ENCODE measurements at regions not wholly inside any gene's neighbourhood (a gene's known extent, or its start where the extent isn't known, plus 50 kb on each side); places are given as distances from the start of the nearest gene placed in this dataset.

- Mint-ChIP-seq H3K27me3 (ENCODE audit: low read depth) (no peaks in the 10 kb centered on the region), H3K9me3 (ENCODE audit: insufficient read depth) (no peaks in the 10 kb centered on the region), H3K4me1 (ENCODE audit: low read depth) (no peaks in the 10 kb centered on the region), H3K36me3 (ENCODE audit: low read depth) (no peaks in the 10 kb centered on the region), H3K4me3 (no peak overlapping the region), H3K27ac (no peak overlapping the region)
- ATAC-seq (no peak), DNase-seq (no peak)
- POLR2A ChIA-PET, result no interaction called here
- CTCF ChIA-PET, result no interaction called here
Measured at GRCh38 chr13:59464926-59465325, 698.8 kb downstream of the DIAPH3 start.

- no peak overlapping the region for H3K4me3 Mint-ChIP-seq
- no peaks in the 10 kb centered on the region for H3K36me3 Mint-ChIP-seq (ENCODE audit: low read depth)
Measured at GRCh38 chr13:59468396-59468795, 695.3 kb downstream of the DIAPH3 start.

GRCh38 chr13:59471106-59471505 lies 692.6 kb downstream of the DIAPH3 start:
- DNase-seq (no peak), ATAC-seq (no peak)
- CTCF ChIA-PET, result no interaction called here
- Mint-ChIP-seq H3K4me1 (ENCODE audit: low read depth) (no peaks in the 10 kb centered on the region), H3K4me3 (no peak overlapping the region), H3K27me3 (ENCODE audit: low read depth) (peaks cover 7% of the 10 kb centered on the region), H3K36me3 (ENCODE audit: low read depth) (no peaks in the 10 kb centered on the region), H3K9me3 (ENCODE audit: insufficient read depth) (no peaks in the 10 kb centered on the region), H3K27ac (no peak overlapping the region)
- POLR2A ChIA-PET, result no interaction called here

More at GRCh38 chr13:59468396-59468795, 695.3 kb downstream of the DIAPH3 start:
- H3K27ac Mint-ChIP-seq, result no peak overlapping the region
- H3K9me3 Mint-ChIP-seq (ENCODE audit: insufficient read depth), result no peaks in the 10 kb centered on the region
- H3K27me3 Mint-ChIP-seq (ENCODE audit: low read depth), result peaks cover 7% of the 10 kb centered on the region
- H3K4me1 Mint-ChIP-seq (ENCODE audit: low read depth), result no peaks in the 10 kb centered on the region
- DNase-seq (no peak), ATAC-seq (no peak)
- POLR2A ChIA-PET, result no interaction called here
- CTCF ChIA-PET, result interaction anchor here (0.7 kb wide), 1 partner anchor 9 kb away, joined by 3 read pairs; no protein-coding TSS in a partner anchor

- Mint-ChIP-seq H3K27me3 (ENCODE audit: low read depth) (peaks cover 7% of the 10 kb centered on the region), H3K9me3 (ENCODE audit: insufficient read depth) (no peaks in the 10 kb centered on the region), H3K27ac (no peak overlapping the region), H3K4me3 (no peak overlapping the region), H3K4me1 (ENCODE audit: low read depth) (no peaks in the 10 kb centered on the region), H3K36me3 (ENCODE audit: low read depth) (no peaks in the 10 kb centered on the region)
- POLR2A ChIA-PET, result no interaction called here
- DNase-seq, result no peak
- CTCF ChIA-PET, result no interaction called here
- ATAC-seq, result no peak
Measured at GRCh38 chr13:59472134-59472533, 691.6 kb downstream of the DIAPH3 start.

- Mint-ChIP-seq H3K36me3 (ENCODE audit: low read depth) (no peaks in the 10 kb centered on the region), H3K4me1 (ENCODE audit: low read depth) (no peaks in the 10 kb centered on the region), H3K9me3 (ENCODE audit: insufficient read depth) (no peaks in the 10 kb centered on the region), H3K27ac (no peak overlapping the region), H3K4me3 (no peak overlapping the region), H3K27me3 (ENCODE audit: low read depth) (peaks cover 7% of the 10 kb centered on the region)
- DNase-seq (no peak), ATAC-seq (no peak)
- CTCF ChIA-PET, result no interaction called here
- POLR2A ChIA-PET, result no interaction called here
Measured at GRCh38 chr13:59474696-59475095, 689.0 kb downstream of the DIAPH3 start.

GRCh38 chr13:59475911-59476310 lies 687.8 kb downstream of the DIAPH3 start:
- Mint-ChIP-seq H3K4me3 (no peak overlapping the region), H3K36me3 (ENCODE audit: low read depth) (no peaks in the 10 kb centered on the region), H3K27ac (no peak overlapping the region), H3K27me3 (ENCODE audit: low read depth) (peaks cover 6% of the 10 kb centered on the region), H3K9me3 (ENCODE audit: insufficient read depth) (no peaks in the 10 kb centered on the region), H3K4me1 (ENCODE audit: low read depth) (no peaks in the 10 kb centered on the region)
- ATAC-seq, result no peak
- CTCF ChIA-PET, result no interaction called here
- DNase-seq, result no peak
- POLR2A ChIA-PET, result no interaction called here

GRCh38 chr13:59476366-59476765 lies 687.4 kb downstream of the DIAPH3 start:
- H3K9me3 Mint-ChIP-seq (ENCODE audit: insufficient read depth), result no peaks in the 10 kb centered on the region
- H3K4me3 Mint-ChIP-seq, result no peak overlapping the region
- peaks cover 3% of the 10 kb centered on the region for H3K27me3 Mint-ChIP-seq (ENCODE audit: low read depth)
- no peaks in the 10 kb centered on the region for H3K4me1 Mint-ChIP-seq (ENCODE audit: low read depth)
- ATAC-seq (no peak), DNase-seq (no peak)
- H3K27ac Mint-ChIP-seq, result no peak overlapping the region
- CTCF ChIA-PET, result no interaction called here
- POLR2A ChIA-PET, result no interaction called here
- H3K36me3 Mint-ChIP-seq (ENCODE audit: low read depth), result no peaks in the 10 kb centered on the region

- POLR2A ChIA-PET, result no interaction called here
- ATAC-seq (no peak), DNase-seq (no peak)
- Mint-ChIP-seq H3K4me1 (ENCODE audit: low read depth) (no peaks in the 10 kb centered on the region), H3K27me3 (ENCODE audit: low read depth) (peaks cover 1% of the 10 kb centered on the region), H3K27ac (no peak overlapping the region), H3K9me3 (ENCODE audit: insufficient read depth) (no peaks in the 10 kb centered on the region), H3K36me3 (ENCODE audit: low read depth) (no peaks in the 10 kb centered on the region), H3K4me3 (no peak overlapping the region)
- CTCF ChIA-PET, result interaction anchor here (0.9 to 1.2 kb wide), 3 partner anchors 9 to 18 kb away, joined by 3 read pairs; no protein-coding TSS in a partner anchor
Measured at GRCh38 chr13:59477011-59477410, 686.7 kb downstream of the DIAPH3 start.

- POLR2A ChIA-PET, result no interaction called here
- Mint-ChIP-seq H3K4me1 (ENCODE audit: low read depth) (no peaks in the 10 kb centered on the region), H3K36me3 (ENCODE audit: low read depth) (no peaks in the 10 kb centered on the region), H3K27ac (no peak overlapping the region), H3K9me3 (ENCODE audit: insufficient read depth) (no peaks in the 10 kb centered on the region), H3K4me3 (no peak overlapping the region), H3K27me3 (ENCODE audit: low read depth) (no peaks in the 10 kb centered on the region)
- DNase-seq, result no peak
- CTCF ChIA-PET, result no interaction called here
- ATAC-seq, result no peak
Measured at GRCh38 chr13:59478908-59479307, 684.8 kb downstream of the DIAPH3 start.

GRCh38 chr13:59479629-59480028 lies 684.1 kb downstream of the DIAPH3 start:
- DNase-seq (no peak), ATAC-seq (no peak)
- no peak overlapping the region for H3K4me3 Mint-ChIP-seq
- H3K9me3 Mint-ChIP-seq (ENCODE audit: insufficient read depth), result no peaks in the 10 kb centered on the region
- POLR2A ChIA-PET, result no interaction called here
- no peaks in the 10 kb centered on the region for H3K36me3 Mint-ChIP-seq (ENCODE audit: low read depth)
- CTCF ChIA-PET, result no interaction called here
- H3K4me1 Mint-ChIP-seq (ENCODE audit: low read depth), result no peaks in the 10 kb centered on the region
- no peaks in the 10 kb centered on the region for H3K27me3 Mint-ChIP-seq (ENCODE audit: low read depth)
- no peak overlapping the region for H3K27ac Mint-ChIP-seq

- H3K27me3 Mint-ChIP-seq (ENCODE audit: low read depth), result no peaks in the 10 kb centered on the region
- no peak for ATAC-seq
- H3K4me1 Mint-ChIP-seq (ENCODE audit: low read depth), result no peaks in the 10 kb centered on the region
- DNase-seq, result no peak
- ChIA-PET POLR2A (no interaction called here), CTCF (no interaction called here)
- H3K27ac Mint-ChIP-seq, result peak overlapping the region; percentile 18
- no peak overlapping the region for H3K4me3 Mint-ChIP-seq
- H3K36me3 Mint-ChIP-seq (ENCODE audit: low read depth), result no peaks in the 10 kb centered on the region
- H3K9me3 Mint-ChIP-seq (ENCODE audit: insufficient read depth), result no peaks in the 10 kb centered on the region
Measured at GRCh38 chr13:59480396-59481259, 683.1 kb downstream of the DIAPH3 start.

- H3K36me3 Mint-ChIP-seq (ENCODE audit: low read depth), result no peaks in the 10 kb centered on the region
Measured at GRCh38 chr13:59483501-59484145, 680.1 kb downstream of the DIAPH3 start.

More at GRCh38 chr13:59483501-59484145, 680.1 kb downstream of the DIAPH3 start:
- Mint-ChIP-seq H3K4me3 (no peak overlapping the region), H3K27ac (no peak overlapping the region), H3K27me3 (ENCODE audit: low read depth) (no peaks in the 10 kb centered on the region), H3K9me3 (ENCODE audit: insufficient read depth) (no peaks in the 10 kb centered on the region), H3K4me1 (ENCODE audit: low read depth) (no peaks in the 10 kb centered on the region)
- POLR2A ChIA-PET, result no interaction called here
- CTCF ChIA-PET, result interaction anchor here (0.8 kb wide), 1 partner anchor 65 kb away, joined by 3 read pairs; no protein-coding TSS in a partner anchor
- ATAC-seq (no peak), DNase-seq (no peak)
